Naive thymus-derived CD4-positive, alpha-beta T cell (primary cell): ENCODE measurements at regions not wholly inside any gene's neighbourhood (a gene's known extent, or its start where the extent isn't known, plus 50 kb on each side); places are given as distances from the start of the nearest gene placed in this dataset.

Source experiments
- ATAC-seq: fragments of 150-1000 bp; cut with Tn5 transposase; 2 replicates; pipeline ENCODE4 v1.10.0; 2021; ENCODE audit warnings: mild to moderate bottlenecking, moderate library complexity
- CTCF ChIA-PET: fragments of 350-600 bp; sonication (Branson Sonifier 250); formaldehyde crosslinking; loops from one replicate; lab custom pipeline; 2021; ENCODE audit warnings: antibody characterized with exemption; lab: Charles Lee
- POLR2A ChIA-PET: fragments of 350-600 bp; sonication (Branson Sonifier 250); formaldehyde crosslinking; loops from one replicate; lab custom pipeline; 2021; ENCODE audit warnings: antibody characterized with exemption, inconsistent platforms; lab: Charles Lee
- DNase-seq, 9 donors: peaks; one replicate each; pipeline versions ENCODE4 v3.0.0 to v3.0.0-alpha.2; 2020 to 2022; ENCODE audit warnings: mixed read lengths in 1 of 9
- H3K27ac ChIP-seq: one replicate; pipeline ENCODE4 v1.7.0; 2013; ENCODE audit warnings: mild to moderate bottlenecking, low read depth, low read length, moderate library complexity
- H3K27me3 ChIP-seq, 2 donors: one replicate each; pipeline ENCODE4 v1.7.0; 2013; ENCODE audit warnings: low read length in 2 of 2, mild to moderate bottlenecking in 2 of 2, moderate library complexity in 2 of 2; ENCODE audit not compliant: control insufficient read depth in 2 of 2, insufficient read depth in 2 of 2
- H3K36me3 ChIP-seq, 3 experiments: 1 replicate in 2 of 3; 2 replicates in 1 of 3; pipeline ENCODE4 v1.7.0; 2013; ENCODE audit warnings: low read length in 3 of 3, mild to moderate bottlenecking in 3 of 3, moderate library complexity in 1 of 3; ENCODE audit not compliant: insufficient read depth in 3 of 3, control insufficient read depth in 2 of 3
- H3K4me1 ChIP-seq, 2 donors: one replicate each; pipeline ENCODE4 v1.7.0; 2013; ENCODE audit warnings: low read length in 2 of 2, mild to moderate bottlenecking in 2 of 2, moderate library complexity in 1 of 2; ENCODE audit not compliant: control insufficient read depth in 2 of 2, insufficient read depth in 2 of 2
- H3K4me3 ChIP-seq: 2 replicates; pipeline ENCODE4 v1.7.0; 2013; ENCODE audit warnings: mild to moderate bottlenecking, low read length
- H3K9me3 ChIP-seq, 3 experiments: 1 replicate in 2 of 3; 2 replicates in 1 of 3; pipeline ENCODE4 v1.7.0; 2013; ENCODE audit warnings: low read length in 3 of 3; ENCODE audit not compliant: control insufficient read depth in 2 of 3
- H3K27ac Mint-ChIP-seq, 9 donors: one replicate each; pipeline ENCODE4 v1.8.0; 2020 to 2022; ENCODE audit warnings: mixed read lengths in 9 of 9, mild to moderate bottlenecking in 8 of 9, moderate library complexity in 5 of 9, inconsistent platforms in 2 of 9
- H3K27me3 Mint-ChIP-seq, 5 donors: one replicate each; pipeline ENCODE4 v1.8.0; 2021 to 2022; ENCODE audit warnings: mixed read lengths in 5 of 5, mild to moderate bottlenecking in 1 of 5
- H3K36me3 Mint-ChIP-seq, 5 donors: one replicate each; pipeline ENCODE4 v1.8.0; 2020 to 2022; ENCODE audit warnings: mixed read lengths in 5 of 5, mild to moderate bottlenecking in 3 of 5, inconsistent platforms in 1 of 5
- H3K4me1 Mint-ChIP-seq, 7 donors: one replicate each; pipeline ENCODE4 v1.8.0; 2020 to 2022; ENCODE audit warnings: mixed read lengths in 7 of 7, mild to moderate bottlenecking in 3 of 7, inconsistent platforms in 1 of 7
- H3K4me3 Mint-ChIP-seq, 10 donors: one replicate each; pipeline ENCODE4 v1.8.0; 2020 to 2022; ENCODE audit warnings: mild to moderate bottlenecking in 10 of 10, mixed read lengths in 10 of 10, moderate library complexity in 6 of 10, inconsistent platforms in 2 of 10
- H3K9me3 Mint-ChIP-seq, 11 donors: one replicate each; pipeline ENCODE4 v1.8.0; 2020 to 2022; ENCODE audit warnings: mixed read lengths in 11 of 11, mild to moderate bottlenecking in 4 of 11, inconsistent platforms in 1 of 11, moderate library complexity in 1 of 11
- intact Hi-C, 2 donors: fragments of 100-400 bp; cut with micrococcal nuclease; formaldehyde crosslinking; loops; one replicate each; pipeline ENCODE4 v1.15.1; 2023

DNA sequence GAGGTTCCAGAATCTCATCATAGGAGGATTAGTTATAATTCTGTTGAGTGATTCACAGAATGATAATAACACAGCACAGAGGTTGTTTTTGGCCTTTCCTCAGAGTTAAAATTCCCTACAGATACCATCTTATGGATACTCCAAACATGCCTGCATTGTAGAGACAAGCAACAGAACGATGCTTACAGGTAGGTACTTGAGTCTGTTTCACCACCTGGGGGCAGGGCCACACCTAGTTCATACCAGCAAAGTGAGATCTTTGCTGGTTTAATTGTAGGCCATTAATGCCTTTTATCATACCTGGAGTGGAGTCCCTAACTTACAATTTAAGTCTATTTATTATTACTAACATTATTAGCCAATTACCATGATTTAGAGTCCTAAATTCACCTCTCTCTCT lies 416.5 kb upstream of the TLE4 start:
- H3K4me1 ChIP-seq = no peaks in the 10 kb centered on the region
- DNase-seq (no peak), ATAC-seq (no peak)
- Mint-ChIP-seq H3K36me3 (no peaks in the 10 kb centered on the region), H3K9me3 (peaks cover 0 to 4% (median 0%) of the 10 kb centered on the region in 11 donors), H3K27me3 (peaks cover 0 to 7% (median 5%) of the 10 kb centered on the region in 5 donors), H3K4me1 (peaks cover 0 to 4% (median 0%) of the 10 kb centered on the region in 7 donors), H3K27ac (no peak overlapping the region), H3K4me3 (no peak overlapping the region)
- CTCF ChIA-PET = no interaction called here
- H3K27ac ChIP-seq = no peak overlapping the region
- H3K4me3 ChIP-seq = no peak overlapping the region
- H3K9me3 ChIP-seq = no peaks in the 10 kb centered on the region
- intact Hi-C loops = no loop called here
- H3K27me3 ChIP-seq = no peaks in the 10 kb centered on the region
- POLR2A ChIA-PET = no interaction called here
- no peaks in the 10 kb centered on the region for H3K36me3 ChIP-seq

DNA sequence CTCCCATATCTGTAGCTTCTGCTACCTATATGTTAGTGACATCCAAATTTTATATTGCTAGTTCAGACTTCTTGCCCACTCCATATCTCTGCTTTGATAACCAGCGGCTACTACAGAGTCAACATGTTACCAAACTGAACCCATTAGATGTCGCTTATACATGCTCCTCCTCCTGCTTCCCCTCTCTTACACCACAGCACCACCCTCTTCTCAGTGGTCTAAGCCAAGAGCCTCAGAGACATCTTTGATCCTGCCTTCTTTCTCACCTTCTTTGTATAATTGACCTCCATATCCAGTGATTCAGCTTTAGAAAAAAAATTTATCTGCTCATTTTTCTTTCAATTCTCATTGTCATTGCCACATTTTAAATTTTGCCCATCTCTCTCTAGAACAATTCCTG lies 408.2 kb upstream of the TLE4 start:
- ATAC-seq = no peak
- Mint-ChIP-seq H3K4me1 (no peaks in the 10 kb centered on the region), H3K9me3 (peaks cover 0 to 6% (median 0%) of the 10 kb centered on the region in 11 donors), H3K27ac (no peak overlapping the region), H3K4me3 (no peak overlapping the region), H3K27me3 (peaks cover 0 to 5% (median 0%) of the 10 kb centered on the region in 5 donors), H3K36me3 (no peaks in the 10 kb centered on the region)
- ChIA-PET CTCF (no interaction called here), POLR2A (no interaction called here)
- Histone ChIP-seq H3K4me1 (no peaks in the 10 kb centered on the region), H3K27ac (no peak overlapping the region), H3K36me3 (no peaks in the 10 kb centered on the region), H3K4me3 (no peak overlapping the region), H3K9me3 (no peaks in the 10 kb centered on the region), H3K27me3 (no peaks in the 10 kb centered on the region)
- intact Hi-C loops = no loop called here
- no peak for DNase-seq

DNA sequence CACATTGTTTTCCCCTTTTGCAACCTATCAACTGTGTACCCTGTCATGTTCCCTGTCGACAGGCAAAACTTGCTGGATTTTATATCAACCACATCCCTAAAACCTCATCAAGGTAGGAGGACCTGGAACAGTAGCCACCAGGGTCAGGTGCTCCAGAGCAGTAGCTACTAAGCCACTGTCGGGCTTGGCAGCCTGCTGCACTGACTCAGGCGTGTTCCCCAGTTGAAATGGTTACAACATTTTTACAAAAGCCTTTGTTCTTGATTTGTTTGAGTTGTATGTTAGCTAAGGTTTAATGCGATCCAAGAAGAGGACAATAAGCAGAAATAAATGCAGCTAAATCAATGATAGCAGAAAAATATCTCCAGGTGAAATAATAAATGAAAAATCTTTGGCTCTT lies 407.4 kb upstream of the TLE4 start:
- no peak overlapping the region for H3K4me3 ChIP-seq
- no peaks in the 10 kb centered on the region for H3K4me1 ChIP-seq
- no peak for DNase-seq
- no peaks in the 10 kb centered on the region for H3K36me3 ChIP-seq
- no peaks in the 10 kb centered on the region for H3K27me3 ChIP-seq
- Mint-ChIP-seq H3K4me1 (no peaks in the 10 kb centered on the region), H3K27ac (no peak overlapping the region), H3K27me3 (peaks cover 0 to 7% (median 5%) of the 10 kb centered on the region in 5 donors), H3K9me3 (peaks cover 0 to 6% (median 0%) of the 10 kb centered on the region in 11 donors), H3K36me3 (no peaks in the 10 kb centered on the region), H3K4me3 (no peak overlapping the region)
- POLR2A ChIA-PET = no interaction called here
- ATAC-seq = no peak
- CTCF ChIA-PET = no interaction called here
- H3K9me3 ChIP-seq = no peaks in the 10 kb centered on the region
- H3K27ac ChIP-seq = no peak overlapping the region
- intact Hi-C loops = no loop called here

DNA sequence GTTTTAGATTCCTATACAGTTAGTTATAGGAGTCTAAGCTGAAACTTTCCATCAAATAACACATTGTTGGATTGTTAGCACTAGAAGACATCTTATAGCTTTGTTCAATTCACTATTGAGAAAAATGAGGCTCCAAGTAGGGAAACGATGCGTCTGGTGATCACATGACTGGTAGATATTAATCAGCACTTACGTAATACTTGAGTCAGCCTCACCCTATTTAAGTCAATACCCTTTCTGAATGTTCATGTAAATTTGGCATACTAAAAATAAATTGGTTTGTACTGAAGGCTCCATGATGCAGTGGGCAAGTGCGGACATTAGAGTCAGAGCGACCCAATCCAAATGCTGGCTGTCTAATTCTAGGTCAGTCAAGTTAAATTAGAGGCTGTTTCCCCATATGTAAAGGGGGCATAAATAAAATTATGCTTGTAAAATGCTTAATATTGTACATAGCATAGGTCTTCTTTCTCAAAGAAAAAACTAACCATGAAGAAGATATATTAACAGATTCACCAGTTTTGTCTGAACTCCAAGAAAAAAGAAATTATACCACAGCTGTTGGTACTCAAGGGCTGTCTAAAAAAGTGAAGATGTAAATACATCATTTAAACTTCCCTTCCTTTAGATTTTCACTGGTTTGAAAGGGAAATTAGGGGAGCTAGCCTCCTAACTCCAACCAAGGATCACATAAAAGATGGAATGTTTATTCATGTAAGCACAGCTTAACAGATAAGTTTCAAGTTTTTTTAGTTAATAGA lies 406.6 kb upstream of the TLE4 start:
- ChIA-PET POLR2A (interaction anchor here (0.7 kb wide), 1 partner anchor 10 kb away, joined by 3 read pairs; no protein-coding TSS in a partner anchor), CTCF (no interaction called here)
- ATAC-seq (no peak), DNase-seq (no peak)
- intact Hi-C loops = no loop called here
- no peak overlapping the region for H3K4me3 ChIP-seq
- Mint-ChIP-seq H3K36me3 (no peaks in the 10 kb centered on the region), H3K9me3 (peaks cover 0 to 6% (median 0%) of the 10 kb centered on the region in 11 donors), H3K4me1 (no peaks in the 10 kb centered on the region), H3K4me3 (no peak overlapping the region), H3K27me3 (peaks cover 0 to 8% (median 5%) of the 10 kb centered on the region in 5 donors), H3K27ac (no peak overlapping the region)
- H3K27me3 ChIP-seq = no peaks in the 10 kb centered on the region
- no peaks in the 10 kb centered on the region for H3K4me1 ChIP-seq
- no peaks in the 10 kb centered on the region for H3K36me3 ChIP-seq
- H3K9me3 ChIP-seq = no peaks in the 10 kb centered on the region
- no peak overlapping the region for H3K27ac ChIP-seq

DNA sequence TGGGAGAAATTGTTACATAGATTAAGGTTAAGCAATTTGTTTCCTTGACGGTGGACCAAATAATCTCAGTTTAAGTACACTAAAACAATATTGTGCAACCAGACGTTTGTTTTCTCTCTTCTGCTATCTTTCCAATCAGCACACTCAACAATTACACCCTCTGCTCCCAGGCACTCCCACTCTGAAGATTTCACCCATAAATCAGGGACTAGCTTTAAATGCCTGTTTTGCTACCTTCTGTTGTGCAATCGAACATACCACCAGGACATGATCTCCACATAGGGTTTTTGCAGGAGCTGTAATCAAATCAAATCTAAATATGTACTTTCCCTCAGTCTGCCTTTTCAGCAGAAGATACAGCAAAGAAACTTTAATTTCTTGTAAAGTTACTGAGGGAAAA lies 405.8 kb upstream of the TLE4 start:
- H3K4me3 Mint-ChIP-seq = no peak overlapping the region
- no peak overlapping the region for H3K4me3 ChIP-seq
- no peak overlapping the region for H3K27ac Mint-ChIP-seq
- ChIA-PET CTCF (no interaction called here), POLR2A (interaction anchor here (0.7 kb wide), 1 partner anchor 9 kb away, joined by 3 read pairs; no protein-coding TSS in a partner anchor)
- H3K36me3 ChIP-seq = no peaks in the 10 kb centered on the region
- H3K9me3 ChIP-seq = no peaks in the 10 kb centered on the region
- H3K27me3 ChIP-seq = no peaks in the 10 kb centered on the region
- H3K27me3 Mint-ChIP-seq = peaks cover 0 to 8% (median 5%) of the 10 kb centered on the region in 5 donors
- DNase-seq (no peak), ATAC-seq (no peak)
- intact Hi-C loops = no loop called here
- no peaks in the 10 kb centered on the region for H3K36me3 Mint-ChIP-seq
- H3K4me1 Mint-ChIP-seq = no peaks in the 10 kb centered on the region
- no peak overlapping the region for H3K27ac ChIP-seq
- H3K4me1 ChIP-seq = no peaks in the 10 kb centered on the region
- peaks cover 0 to 6% (median 2%) of the 10 kb centered on the region in 11 donors for H3K9me3 Mint-ChIP-seq

DNA sequence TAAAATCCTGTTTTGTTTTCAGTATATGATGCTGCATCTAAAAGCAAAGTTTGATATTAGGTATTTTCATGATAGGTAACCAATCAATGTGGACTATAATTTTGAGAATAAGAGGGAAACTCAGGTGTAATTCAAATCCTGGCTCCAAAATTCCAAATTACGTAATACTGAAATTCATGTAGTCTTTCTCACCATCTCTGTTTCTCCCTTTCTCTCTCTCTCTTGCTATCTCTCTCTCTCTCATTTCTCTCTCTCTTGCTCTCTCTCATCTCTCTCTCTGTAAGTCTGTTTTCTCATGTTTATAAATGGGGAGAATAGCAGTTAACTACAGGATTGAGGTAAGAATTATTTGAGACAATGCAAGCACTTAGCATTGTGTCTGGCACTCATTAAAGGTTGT lies 401.1 kb upstream of the TLE4 start:
- ATAC-seq (no peak), DNase-seq (no peak)
- Mint-ChIP-seq H3K27me3 (peaks cover 0 to 16% (median 5%) of the 10 kb centered on the region in 5 donors), H3K9me3 (peaks cover 0 to 5% (median 2%) of the 10 kb centered on the region in 11 donors), H3K4me1 (no peaks in the 10 kb centered on the region), H3K4me3 (no peak overlapping the region), H3K27ac (no peak overlapping the region), H3K36me3 (no peaks in the 10 kb centered on the region)
- Histone ChIP-seq H3K4me1 (no peaks in the 10 kb centered on the region), H3K9me3 (no peaks in the 10 kb centered on the region), H3K36me3 (no peaks in the 10 kb centered on the region), H3K27me3 (no peaks in the 10 kb centered on the region), H3K27ac (no peak overlapping the region), H3K4me3 (no peak overlapping the region)
- intact Hi-C loops = no loop called here
- CTCF ChIA-PET = no interaction called here
- POLR2A ChIA-PET = no interaction called here

DNA sequence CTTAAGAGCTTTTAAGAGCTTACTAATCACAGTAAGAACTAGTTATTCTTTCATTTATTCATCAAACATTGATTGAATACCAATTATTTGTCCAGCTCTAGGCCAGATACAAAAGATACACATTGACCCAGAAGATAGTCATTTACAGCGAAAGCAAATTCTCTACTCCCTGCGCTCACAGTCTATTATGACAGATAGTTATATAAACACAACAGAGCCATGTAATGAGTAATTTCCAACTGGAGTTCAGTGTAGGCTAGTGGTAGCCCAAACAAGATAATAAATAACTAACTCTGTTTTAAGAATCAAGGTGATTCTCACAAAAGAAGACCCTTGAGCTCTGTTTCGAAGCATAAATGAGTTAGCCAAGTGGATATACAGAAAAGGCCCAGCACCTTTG lies 397.8 kb upstream of the TLE4 start:
- no peak overlapping the region for H3K27ac Mint-ChIP-seq
- H3K4me3 Mint-ChIP-seq = no peak overlapping the region
- H3K4me1 Mint-ChIP-seq = no peaks in the 10 kb centered on the region
- Histone ChIP-seq H3K36me3 (no peaks in the 10 kb centered on the region), H3K27me3 (no peaks in the 10 kb centered on the region), H3K9me3 (no peaks in the 10 kb centered on the region), H3K4me1 (no peaks in the 10 kb centered on the region), H3K27ac (no peak overlapping the region), H3K4me3 (no peak overlapping the region)
- intact Hi-C loops = no loop called here
- peaks cover 0 to 12% (median 2%) of the 10 kb centered on the region in 11 donors for H3K9me3 Mint-ChIP-seq
- ChIA-PET CTCF (no interaction called here), POLR2A (no interaction called here)
- peaks cover 0 to 13% (median 0%) of the 10 kb centered on the region in 5 donors for H3K27me3 Mint-ChIP-seq
- no peaks in the 10 kb centered on the region for H3K36me3 Mint-ChIP-seq
- ATAC-seq = no peak
- no peak for DNase-seq
